ENCODE measurements at regions not wholly inside any gene's neighbourhood (a gene's known extent, or its start where the extent isn't known, plus 50 kb on each side); places are given as distances from the start of the nearest gene placed in this dataset.

- ATAC-seq (no peak), DNase-seq (ENCODE audit: low read depth, low spot score) (no peak), FAIRE-seq (no peak)
- Histone ChIP-seq H3K4me2 (ENCODE audit: control insufficient read depth, insufficient read depth) (no peak overlapping the region), H3K4me3 (no peak overlapping the region; the same call in 1 of the 2 replicates), H3K79me2 (ENCODE audit: control insufficient read depth, insufficient read depth, low read length) (no peaks in the 10 kb centered on the region), H3K9ac (ENCODE audit: control insufficient read depth, insufficient read depth, low read length) (no peak overlapping the region), H3K9me3 (replicated peaks; ENCODE audit: control insufficient read depth, insufficient read depth, low read length) (no peaks in the 10 kb centered on the region; the same call in 2 of the 3 replicates), H4K20me1 (ENCODE audit: control insufficient read depth, insufficient read depth) (no peaks in the 10 kb centered on the region), H3K4me1 (ENCODE audit: control insufficient read depth, insufficient read depth, low read length) (no peaks in the 10 kb centered on the region), H3K36me3 (ENCODE audit: control insufficient read depth in 2 of 2, insufficient read depth in 2 of 2, low read length in 1 of 2) (no peaks in the 10 kb centered on the region), H2AFZ (ENCODE audit: control insufficient read depth, low read depth, low read length) (no peak overlapping the region), H3K27ac (ENCODE audit: control insufficient read depth, insufficient read depth) (no peak overlapping the region), H3K27me3 (replicated peaks in 1 of 2; ENCODE audit: control insufficient read depth in 2 of 2, insufficient read depth in 2 of 2, low read length in 1 of 2) (no peaks in the 10 kb centered on the region)
- ChIA-PET SMC1A (ENCODE audit: uncharacterized antibody, unreplicated experiment) (no interaction called here), CTCF (interaction anchor here (1.4 kb wide), 1 partner anchor 34 kb away, joined by 6 read pairs; no protein-coding TSS in a partner anchor), RAD21 (ENCODE audit: unreplicated experiment) (no interaction called here), POLR2A (no interaction called here)
- no TSS peak for BruUV-seq (replicated peaks)
- 0% methylated on average over 1 of the region's 1 CpG for WGBS (ENCODE audit: insufficient coverage, insufficient replicate concordance, low lambda C conversion rate, missing lambda C conversion rate)
- intact Hi-C loops (cut with micrococcal nuclease; ENCODE audit: unreplicated experiment), result no loop called here
- in situ Hi-C loops (cut with MboI), result no loop called here
- TF ChIP-seq ATF3 (IDR thresholded peaks at IDR 0.05; ENCODE audit: borderline replicate concordance, extremely low read depth, low read depth, low read length) (no peak), ZNF622 (IDR thresholded peaks at IDR 0.05) (no peak)
These were observed 180.4 kb downstream of the TRIB2 start for GRCh38 chr2:12897181-12897580.

- Histone ChIP-seq H3K27me3 (replicated peaks in 1 of 2; ENCODE audit: control insufficient read depth in 2 of 2, insufficient read depth in 2 of 2, low read length in 1 of 2) (no peaks in the 10 kb centered on the region), H3K9me3 (replicated peaks; ENCODE audit: control insufficient read depth, insufficient read depth, low read length) (no peaks in the 10 kb centered on the region), H3K9ac (ENCODE audit: control insufficient read depth, insufficient read depth, low read length) (no peak overlapping the region), H3K27ac (ENCODE audit: control insufficient read depth, insufficient read depth) (no peak overlapping the region), H3K36me3 (ENCODE audit: control insufficient read depth in 2 of 2, insufficient read depth in 2 of 2, low read length in 1 of 2) (no peaks in the 10 kb centered on the region), H3K4me1 (ENCODE audit: control insufficient read depth, insufficient read depth, low read length) (no peaks in the 10 kb centered on the region), H2AFZ (ENCODE audit: control insufficient read depth, low read depth, low read length) (no peak overlapping the region), H3K4me2 (ENCODE audit: control insufficient read depth, insufficient read depth) (no peak overlapping the region), H3K4me3 (no peak overlapping the region), H3K79me2 (ENCODE audit: control insufficient read depth, insufficient read depth, low read length) (no peaks in the 10 kb centered on the region), H4K20me1 (ENCODE audit: control insufficient read depth, insufficient read depth) (no peaks in the 10 kb centered on the region)
- no TSS peak for BruUV-seq (replicated peaks)
- ChIA-PET POLR2A (no interaction called here), RAD21 (ENCODE audit: unreplicated experiment) (no interaction called here), SMC1A (ENCODE audit: uncharacterized antibody, unreplicated experiment) (no interaction called here), CTCF (no interaction called here)
- DNase-seq (ENCODE audit: low read depth, low spot score), result no peak
- no peak for ATAC-seq
- FAIRE-seq, result no peak
- in situ Hi-C loops (cut with MboI) (no loop called here), intact Hi-C loops (cut with micrococcal nuclease; ENCODE audit: unreplicated experiment) (no loop called here)
- TF ChIP-seq KDM1A (IDR thresholded peaks at IDR 0.05; ENCODE audit: borderline replicate concordance) (no peak), RELB (IDR thresholded peaks at IDR 0.05; ENCODE audit: low read depth) (no peak), NBN (IDR thresholded peaks at IDR 0.05) (no peak), PAX5 (IDR thresholded peaks at IDR 0.05; ENCODE audit: borderline replicate concordance, low read depth, low read length) (no peak), NFXL1 (IDR thresholded peaks at IDR 0.05; ENCODE audit: borderline replicate concordance) (no peak), POLR2AphosphoS2 (IDR thresholded peaks at IDR 0.05; ENCODE audit: low read depth, low read length) (no peak), ZNF274 (IDR thresholded peaks at IDR 0.05; ENCODE audit: insufficient read depth, insufficient read length) (no peak), NR2F1 (conservative IDR thresholded peaks at IDR 0.05) (no peak), BCL11A (IDR thresholded peaks at IDR 0.05; ENCODE audit: low read depth, low read length) (no peak), GABPA (IDR thresholded peaks at IDR 0.05; ENCODE audit: low read depth) (no peak), RELA (IDR thresholded peaks at IDR 0.05; ENCODE audit: borderline replicate concordance, partially characterized antibody) (no peak), MXI1 (IDR thresholded peaks at IDR 0.05; ENCODE audit: low read depth, low read length) (no peak), FOS (IDR thresholded peaks at IDR 0.05; ENCODE audit: borderline replicate concordance, extremely low read depth, insufficient read length) (no peak), MTA3 (IDR thresholded peaks at IDR 0.05; ENCODE audit: borderline replicate concordance, low read length) (no peak), ZBED1 (IDR thresholded peaks at IDR 0.05; ENCODE audit: borderline replicate concordance) (no peak), ZNF622 (IDR thresholded peaks at IDR 0.05) (no peak), CHD4 (IDR thresholded peaks at IDR 0.05) (no peak)
- WGBS (ENCODE audit: insufficient coverage, insufficient replicate concordance, low lambda C conversion rate, missing lambda C conversion rate), result 30% methylated on average over 2 of the region's 2 CpGs
These were observed 186.5 kb downstream of the TRIB2 start for GRCh38 chr2:12903272-12903671.
